HCT116 (cell line): ENCODE measurements at regions not wholly inside any gene's neighbourhood (a gene's known extent, or its start where the extent isn't known, plus 50 kb on each side); places are given as distances from the start of the nearest gene placed in this dataset.

Source experiments
- ATAC-seq: fragments of 200-7000 bp; cut with Tn5 transposase; 2 replicates; pipeline ENCODE4 v1.9.1; 2020; ENCODE audit warnings: mild to moderate bottlenecking, moderate library complexity
- BruUV-seq: library from RNA; stranded (reverse); fragments of 400-500 nt; replicated peaks from 2 replicates; lab custom pipeline; 2021; lab: Mats Ljungman, UMichigan
- CTCF ChIA-PET: fragments of 300-600 bp; sonication (Branson Sonifier 250); formaldehyde crosslinking; loops from one replicate; lab custom pipeline; 2021; ENCODE audit warnings: antibody characterized with exemption; lab: Charles Lee
- POLR2A ChIA-PET: fragments of 300-600, 350-600 bp; sonication (Branson Sonifier 250); formaldehyde crosslinking; loops from one replicate; lab custom pipeline; 2021; ENCODE audit warnings: antibody characterized with exemption; lab: Charles Lee
- RAD21 ChIA-PET, 2 experiments: fragments of 300-600 bp; sonication (Branson Sonifier 250); formaldehyde crosslinking; loops; one replicate each; lab custom pipeline; 2023; ENCODE audit warnings: low total read pairs in 2 of 2; ENCODE audit not compliant: uncharacterized antibody in 2 of 2, unreplicated experiment in 2 of 2, low non-redundant PET in 1 of 2; lab: Charles Lee
- DNase-seq: peaks from one replicate; pipeline ENCODE4 v3.0.0-alpha.2; 2010; ENCODE audit warnings: low read depth, low spot score
- H2AFZ ChIP-seq: fragments of 200-600 bp; shearing (Covaris generic), sonication (generic); 2 replicates; pipeline ENCODE4 v1.6.1; 2017; ENCODE audit warnings: low read depth, mixed run types, mixed read lengths, antibody characterized with exemption, low read length; ENCODE audit not compliant: poor library complexity, severe bottlenecking
- H3K27ac ChIP-seq: 2 replicates; pipeline ENCODE4 v1.5.1; 2012; ENCODE audit warnings: low read depth, low read length
- H3K27me3 ChIP-seq: fragments of 200-600 bp; sonication (generic); 2 replicates; pipeline ENCODE4 v1.6.1; 2016; ENCODE audit warnings: mixed run types, low read length, mixed read lengths; ENCODE audit not compliant: insufficient read depth
- H3K36me3 ChIP-seq, 2 experiments: fragments of 200-500 bp in 1 of 2; fragments of 200-600 bp in 1 of 2; sonication (Bioruptor generic) in 1 of 2; sonication (generic) in 1 of 2; 2 replicates each; pipeline versions ENCODE4 v1.5.1 to v1.6.1; 2014 to 2016; ENCODE audit warnings: low read length in 2 of 2, inconsistent platforms in 1 of 2, mixed read lengths in 1 of 2, mixed run types in 1 of 2; ENCODE audit not compliant: insufficient read depth in 2 of 2, control insufficient read depth in 1 of 2
- H3K4me1 ChIP-seq, 2 experiments: fragments of 200-600 bp in 1 of 2; sonication (generic) in 1 of 2; 2 replicates each; pipeline versions ENCODE4 v1.5.1 to v1.6.1; 2012 to 2017; ENCODE audit warnings: low read length in 2 of 2, inconsistent platforms in 1 of 2, mild to moderate bottlenecking in 1 of 2, mixed read lengths in 1 of 2, mixed run types in 1 of 2, moderate library complexity in 1 of 2; ENCODE audit not compliant: insufficient read depth in 2 of 2, control insufficient read depth in 1 of 2
- H3K4me2 ChIP-seq: fragments of 200-600 bp; sonication (generic); 2 replicates; pipeline ENCODE4 v1.6.1; 2017; ENCODE audit warnings: mixed run types, low read length, mixed read lengths
- H3K4me3 ChIP-seq, 2 experiments: fragments of 200-600 bp in 1 of 2; sonication (generic) in 1 of 2; replicated peaks in 1 of 2; 2 replicates each; pipeline ENCODE4 v1.5.1; 2011 to 2016; ENCODE audit warnings: low read length in 2 of 2, control low read depth in 1 of 2, low read depth in 1 of 2, mild to moderate bottlenecking in 1 of 2, mixed read lengths in 1 of 2, mixed run types in 1 of 2
- H3K79me2 ChIP-seq: fragments of 200-600 bp; sonication (generic); 2 replicates; pipeline ENCODE4 v1.6.1; 2017; ENCODE audit warnings: mild to moderate bottlenecking, mixed run types, low read length, moderate library complexity, mixed read lengths; ENCODE audit not compliant: insufficient read depth
- H3K9ac ChIP-seq: fragments of 200-600 bp; sonication (generic); 2 replicates; pipeline ENCODE4 v1.6.1; 2016; ENCODE audit warnings: low read length, mixed read lengths
- H3K9me2 ChIP-seq: fragments of 200-600 bp; sonication (generic), shearing (Covaris generic); 2 replicates; pipeline ENCODE4 v1.6.1; 2017; ENCODE audit warnings: mixed run types, mild to moderate bottlenecking, moderate library complexity; ENCODE audit not compliant: insufficient read depth
- H3K9me3 ChIP-seq, 2 experiments: fragments of 200-500 bp in 1 of 2; fragments of 200-600 bp in 1 of 2; sonication (Bioruptor generic) in 1 of 2; sonication (generic) in 1 of 2; 2 replicates each; pipeline ENCODE4 v1.6.1; 2014 to 2017; ENCODE audit warnings: low read length in 2 of 2, mixed read lengths in 2 of 2, inconsistent platforms in 1 of 2, low read depth in 1 of 2, mild to moderate bottlenecking in 1 of 2, mixed run types in 1 of 2, moderate library complexity in 1 of 2; ENCODE audit not compliant: control insufficient read depth in 1 of 2, insufficient read depth in 1 of 2
- H4K20me1 ChIP-seq: fragments of 200-600 bp; sonication (generic), shearing (Covaris generic); 2 replicates; pipeline ENCODE4 v1.6.1; 2017; ENCODE audit warnings: mixed run types, mild to moderate bottlenecking, moderate library complexity; ENCODE audit not compliant: insufficient read depth
- CBX3 ChIP-seq: IDR thresholded peaks from 2 replicates; pipeline ENCODE4 v1.6.1; 2012; ENCODE audit warnings: low read depth
- EGR1 ChIP-seq: IDR thresholded peaks from 2 replicates; pipeline ENCODE4 v1.6.1; 2012; ENCODE audit warnings: low read depth
- EZH2 ChIP-seq: fragments of 200-600 bp; sonication (generic); IDR thresholded peaks from 2 replicates; pipeline ENCODE4 v1.6.1; 2017; ENCODE audit warnings: antibody characterized with exemption, mixed run types
- EZH2phosphoT487 ChIP-seq: fragments of 200-600 bp; IDR thresholded peaks from 2 replicates; pipeline ENCODE4 v1.6.1; 2018; ENCODE audit warnings: antibody characterized with exemption, borderline replicate concordance
- FOSL1 ChIP-seq: IDR thresholded peaks from 2 replicates; pipeline ENCODE4 v1.6.1; 2012; ENCODE audit warnings: low read depth
- JUND ChIP-seq: IDR thresholded peaks from 2 replicates; pipeline ENCODE4 v1.6.1; 2012
- POLR2A ChIP-seq: IDR thresholded peaks from 2 replicates; pipeline ENCODE4 v1.7.0; 2011; ENCODE audit warnings: borderline replicate concordance; ENCODE audit not compliant: insufficient read depth, insufficient read length; ENCODE audit errors: extremely low read depth
- SP1 ChIP-seq: IDR thresholded peaks from 2 replicates; pipeline ENCODE4 v1.6.1; 2012; ENCODE audit warnings: low read depth
- SRF ChIP-seq: IDR thresholded peaks from 2 replicates; pipeline ENCODE4 v1.6.1; 2012; ENCODE audit warnings: low read depth
- YY1 ChIP-seq: IDR thresholded peaks from 2 replicates; pipeline ENCODE4 v1.6.1; 2011; ENCODE audit warnings: low read length, low read depth, moderate library complexity, mild to moderate bottlenecking; ENCODE audit not compliant: insufficient replicate concordance; ENCODE audit errors: extremely low read depth
- ZFX ChIP-seq: fragments of 450-650 bp; IDR thresholded peaks from 2 replicates; pipeline ENCODE4 v1.6.1; 2017
- ZNF274 ChIP-seq: fragments of 200-500 bp; sonication (Bioruptor generic); IDR thresholded peaks from 2 replicates; pipeline ENCODE4 v1.6.1; 2014; ENCODE audit warnings: mild to moderate bottlenecking, low read depth, low read length, inconsistent platforms
- intact Hi-C: fragments of 100-400 bp; cut with micrococcal nuclease; formaldehyde crosslinking; loops from 2 replicates; pipeline ENCODE4 v1.10.0; 2022
- TF ChIP-seq, protein P1 (sequence below): IDR thresholded peaks from 2 replicates; pipeline ENCODE4 v1.6.1; 2012
- TF ChIP-seq, protein P2 (sequence below): IDR thresholded peaks from 2 replicates; pipeline ENCODE4 v1.6.1; 2012; ENCODE audit warnings: low read depth
- TF ChIP-seq, protein P3 (sequence below): IDR thresholded peaks from 2 replicates; pipeline ENCODE4 v1.6.1; 2012
- TF ChIP-seq, protein P4 (sequence below): IDR thresholded peaks from 2 replicates; pipeline ENCODE4 v1.6.1; 2011; ENCODE audit warnings: mild to moderate bottlenecking, low read length, moderate library complexity; ENCODE audit not compliant: insufficient replicate concordance; ENCODE audit errors: extremely low read depth
- TF ChIP-seq, protein P5 (sequence below), 3 experiments: fragments of 200-600 bp in 1 of 3; sonication (generic) in 1 of 3; IDR thresholded peaks in 2 of 3; conservative IDR thresholded peaks in 1 of 3; 2 replicates each; pipeline ENCODE4 v1.5.1; 2012 to 2017; ENCODE audit warnings: low read depth in 2 of 3, low read length in 2 of 3, antibody characterized with exemption in 1 of 3, borderline replicate concordance in 1 of 3, control low read depth in 1 of 3, mild to moderate bottlenecking in 1 of 3, mixed read lengths in 1 of 3, mixed run types in 1 of 3, moderate library complexity in 1 of 3; ENCODE audit not compliant: insufficient read depth in 1 of 3

DNA sequence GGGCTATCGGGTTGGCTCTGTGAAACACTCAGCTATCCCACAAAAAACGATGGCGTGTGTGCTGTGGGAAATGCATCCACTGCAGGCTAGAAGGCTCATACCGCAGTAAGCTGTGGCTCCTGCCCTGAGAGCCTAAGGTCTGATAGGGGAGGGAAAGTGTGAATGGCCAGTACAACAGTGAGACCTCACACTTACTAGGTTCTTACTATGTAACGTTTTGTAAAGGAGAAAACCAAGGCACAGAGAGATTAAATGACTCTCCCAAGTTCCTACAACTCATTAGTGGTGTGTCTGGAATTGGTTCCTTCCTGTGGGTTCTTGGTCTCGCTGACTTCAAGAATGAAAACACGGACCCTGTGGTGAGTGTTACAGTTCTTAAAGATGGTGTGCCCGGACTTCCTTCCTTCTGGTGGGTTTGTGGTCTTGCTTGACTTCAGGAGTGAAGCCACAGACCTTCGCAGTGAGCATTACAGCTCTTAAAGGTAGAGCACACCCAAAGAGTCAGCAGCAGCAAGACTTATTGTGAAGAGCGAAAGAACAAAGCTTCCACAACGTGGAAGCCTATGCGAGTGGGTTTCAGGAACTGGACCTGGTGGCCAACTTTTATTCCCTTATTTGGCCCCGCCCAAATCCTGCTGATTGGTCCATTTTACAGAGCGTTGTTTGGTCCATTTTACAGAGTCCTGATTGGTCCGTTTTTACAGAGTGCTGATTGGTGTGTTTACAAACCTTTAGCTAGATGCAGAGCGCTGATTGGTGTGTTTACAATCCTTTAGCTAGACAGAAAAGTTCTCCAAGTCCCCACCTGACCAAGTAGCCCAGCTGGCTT, 161.7 kb downstream of the POLR2M start (continued):
- TF ChIP-seq CBX3, result no peak
- TF ChIP-seq EGR1, result no peak
- TF ChIP-seq, protein P1, sequence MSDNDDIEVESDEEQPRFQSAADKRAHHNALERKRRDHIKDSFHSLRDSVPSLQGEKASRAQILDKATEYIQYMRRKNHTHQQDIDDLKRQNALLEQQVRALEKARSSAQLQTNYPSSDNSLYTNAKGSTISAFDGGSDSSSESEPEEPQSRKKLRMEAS, result no peak
- TF ChIP-seq SP1, result no peak

DNA sequence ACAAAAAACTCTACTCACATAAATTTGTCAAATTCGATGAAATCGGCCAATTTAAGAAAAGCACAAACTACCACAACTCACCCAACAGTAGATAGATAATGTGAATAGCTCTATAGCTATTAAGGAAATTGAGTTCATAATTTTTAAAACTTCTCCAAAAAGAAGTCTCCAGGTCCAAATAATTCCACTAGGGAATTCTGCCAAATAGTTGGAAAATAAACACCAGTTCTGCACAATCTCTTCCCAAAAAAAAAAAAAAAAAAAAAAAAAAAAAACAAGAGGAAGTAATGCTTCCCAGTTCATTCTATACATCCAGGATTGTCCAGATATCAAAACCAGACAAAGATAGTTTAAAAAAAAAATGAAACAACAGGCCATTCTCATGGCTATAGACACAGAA, 164.2 kb downstream of the POLR2M start:
- Histone ChIP-seq H4K20me1 (no peaks in the 10 kb centered on the region), H3K4me3 (no peak overlapping the region), H2AFZ (no peak overlapping the region), H3K36me3 (no peaks in the 10 kb centered on the region), H3K9me2 (no peaks in the 10 kb centered on the region), H3K9me3 (no peaks in the 10 kb centered on the region), H3K9ac (no peak overlapping the region), H3K27ac (no peak overlapping the region), H3K4me1 (peaks cover 0 to 14% of the 10 kb centered on the region in 2 experiments; a peak in 2 of 4 replicates), H3K79me2 (no peaks in the 10 kb centered on the region), H3K27me3 (no peaks in the 10 kb centered on the region), H3K4me2 (no peak overlapping the region)
- intact Hi-C loops, result no loop called here
- ChIA-PET RAD21 (no interaction called here), CTCF (interaction anchor here (0.7 to 8.0 kb wide), 4 partner anchors 10 to 296 kb away, joined by 3 to 66 read pairs (median 10); no protein-coding TSS in a partner anchor), POLR2A (no interaction called here)
- ATAC-seq (no peak), DNase-seq (no peak)
- BruUV-seq, result no TSS peak
- TF ChIP-seq SRF (no peak), EZH2 (no peak), EGR1 (no peak), EZH2phosphoT487 (no peak), YY1 (no peak), ZFX (no peak), POLR2A (no peak), FOSL1 (no peak), SP1 (no peak), ZNF274 (no peak), JUND (no peak)
- TF ChIP-seq, protein P2, sequence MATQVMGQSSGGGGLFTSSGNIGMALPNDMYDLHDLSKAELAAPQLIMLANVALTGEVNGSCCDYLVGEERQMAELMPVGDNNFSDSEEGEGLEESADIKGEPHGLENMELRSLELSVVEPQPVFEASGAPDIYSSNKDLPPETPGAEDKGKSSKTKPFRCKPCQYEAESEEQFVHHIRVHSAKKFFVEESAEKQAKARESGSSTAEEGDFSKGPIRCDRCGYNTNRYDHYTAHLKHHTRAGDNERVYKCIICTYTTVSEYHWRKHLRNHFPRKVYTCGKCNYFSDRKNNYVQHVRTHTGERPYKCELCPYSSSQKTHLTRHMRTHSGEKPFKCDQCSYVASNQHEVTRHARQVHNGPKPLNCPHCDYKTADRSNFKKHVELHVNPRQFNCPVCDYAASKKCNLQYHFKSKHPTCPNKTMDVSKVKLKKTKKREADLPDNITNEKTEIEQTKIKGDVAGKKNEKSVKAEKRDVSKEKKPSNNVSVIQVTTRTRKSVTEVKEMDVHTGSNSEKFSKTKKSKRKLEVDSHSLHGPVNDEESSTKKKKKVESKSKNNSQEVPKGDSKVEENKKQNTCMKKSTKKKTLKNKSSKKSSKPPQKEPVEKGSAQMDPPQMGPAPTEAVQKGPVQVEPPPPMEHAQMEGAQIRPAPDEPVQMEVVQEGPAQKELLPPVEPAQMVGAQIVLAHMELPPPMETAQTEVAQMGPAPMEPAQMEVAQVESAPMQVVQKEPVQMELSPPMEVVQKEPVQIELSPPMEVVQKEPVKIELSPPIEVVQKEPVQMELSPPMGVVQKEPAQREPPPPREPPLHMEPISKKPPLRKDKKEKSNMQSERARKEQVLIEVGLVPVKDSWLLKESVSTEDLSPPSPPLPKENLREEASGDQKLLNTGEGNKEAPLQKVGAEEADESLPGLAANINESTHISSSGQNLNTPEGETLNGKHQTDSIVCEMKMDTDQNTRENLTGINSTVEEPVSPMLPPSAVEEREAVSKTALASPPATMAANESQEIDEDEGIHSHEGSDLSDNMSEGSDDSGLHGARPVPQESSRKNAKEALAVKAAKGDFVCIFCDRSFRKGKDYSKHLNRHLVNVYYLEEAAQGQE, result no peak
- TF ChIP-seq, protein P3, sequence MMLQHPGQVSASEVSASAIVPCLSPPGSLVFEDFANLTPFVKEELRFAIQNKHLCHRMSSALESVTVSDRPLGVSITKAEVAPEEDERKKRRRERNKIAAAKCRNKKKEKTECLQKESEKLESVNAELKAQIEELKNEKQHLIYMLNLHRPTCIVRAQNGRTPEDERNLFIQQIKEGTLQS, result no peak
- TF ChIP-seq, protein P4, sequence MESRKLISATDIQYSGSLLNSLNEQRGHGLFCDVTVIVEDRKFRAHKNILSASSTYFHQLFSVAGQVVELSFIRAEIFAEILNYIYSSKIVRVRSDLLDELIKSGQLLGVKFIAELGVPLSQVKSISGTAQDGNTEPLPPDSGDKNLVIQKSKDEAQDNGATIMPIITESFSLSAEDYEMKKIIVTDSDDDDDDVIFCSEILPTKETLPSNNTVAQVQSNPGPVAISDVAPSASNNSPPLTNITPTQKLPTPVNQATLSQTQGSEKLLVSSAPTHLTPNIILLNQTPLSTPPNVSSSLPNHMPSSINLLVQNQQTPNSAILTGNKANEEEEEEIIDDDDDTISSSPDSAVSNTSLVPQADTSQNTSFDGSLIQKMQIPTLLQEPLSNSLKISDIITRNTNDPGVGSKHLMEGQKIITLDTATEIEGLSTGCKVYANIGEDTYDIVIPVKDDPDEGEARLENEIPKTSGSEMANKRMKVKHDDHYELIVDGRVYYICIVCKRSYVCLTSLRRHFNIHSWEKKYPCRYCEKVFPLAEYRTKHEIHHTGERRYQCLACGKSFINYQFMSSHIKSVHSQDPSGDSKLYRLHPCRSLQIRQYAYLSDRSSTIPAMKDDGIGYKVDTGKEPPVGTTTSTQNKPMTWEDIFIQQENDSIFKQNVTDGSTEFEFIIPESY, result no peak
- TF ChIP-seq, protein P5, sequence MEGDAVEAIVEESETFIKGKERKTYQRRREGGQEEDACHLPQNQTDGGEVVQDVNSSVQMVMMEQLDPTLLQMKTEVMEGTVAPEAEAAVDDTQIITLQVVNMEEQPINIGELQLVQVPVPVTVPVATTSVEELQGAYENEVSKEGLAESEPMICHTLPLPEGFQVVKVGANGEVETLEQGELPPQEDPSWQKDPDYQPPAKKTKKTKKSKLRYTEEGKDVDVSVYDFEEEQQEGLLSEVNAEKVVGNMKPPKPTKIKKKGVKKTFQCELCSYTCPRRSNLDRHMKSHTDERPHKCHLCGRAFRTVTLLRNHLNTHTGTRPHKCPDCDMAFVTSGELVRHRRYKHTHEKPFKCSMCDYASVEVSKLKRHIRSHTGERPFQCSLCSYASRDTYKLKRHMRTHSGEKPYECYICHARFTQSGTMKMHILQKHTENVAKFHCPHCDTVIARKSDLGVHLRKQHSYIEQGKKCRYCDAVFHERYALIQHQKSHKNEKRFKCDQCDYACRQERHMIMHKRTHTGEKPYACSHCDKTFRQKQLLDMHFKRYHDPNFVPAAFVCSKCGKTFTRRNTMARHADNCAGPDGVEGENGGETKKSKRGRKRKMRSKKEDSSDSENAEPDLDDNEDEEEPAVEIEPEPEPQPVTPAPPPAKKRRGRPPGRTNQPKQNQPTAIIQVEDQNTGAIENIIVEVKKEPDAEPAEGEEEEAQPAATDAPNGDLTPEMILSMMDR (IDR thresholded peaks at IDR 0.05 in 2 of 3, conservative IDR thresholded peaks at IDR 0.05 in 1 of 3; ENCODE audit: borderline replicate concordance in 1 of 3, insufficient read depth in 1 of 3, low read depth in 2 of 3, low read length in 2 of 3), result no peak
